ENCODE measurements at regions not wholly inside any gene's neighbourhood (a gene's known extent, or its start where the extent isn't known, plus 50 kb on each side); places are given as distances from the start of the nearest gene placed in this dataset.
"Not testable (repeated sequence)": the region's sequence is repeated elsewhere in the genome, so short reads cannot be mapped to it uniquely, and the experiment has no call there.

- H3K36me3 ChIP-seq (ENCODE audit: control insufficient read depth, insufficient read depth, low read length, severe bottlenecking) = no peaks in the 10 kb centered on the region
- no peak overlapping the region for H3K4me3 ChIP-seq (ENCODE audit: low read length)
- no peaks in the 10 kb centered on the region for H3K9me3 ChIP-seq (ENCODE audit: control insufficient read depth, low read length)
- H3K27me3 ChIP-seq (replicated peaks; ENCODE audit: control insufficient read depth, insufficient read depth, low read length) = no peaks in the 10 kb centered on the region
- no peak overlapping the region for H3K9ac ChIP-seq (ENCODE audit: low read length)
- H3K4me1 ChIP-seq (ENCODE audit: control insufficient read depth, insufficient read depth, low read length) = no peaks in the 10 kb centered on the region
- no peak for DNase-seq (ENCODE audit: low read depth)
Observed at GRCh38 chr4:128542047-128542446, 254.4 kb upstream of the PGRMC2 start.

- no peak for DNase-seq (ENCODE audit: low read depth)
Observed at GRCh38 chr4:128540122-128540521, 252.5 kb upstream of the PGRMC2 start.

DNA sequence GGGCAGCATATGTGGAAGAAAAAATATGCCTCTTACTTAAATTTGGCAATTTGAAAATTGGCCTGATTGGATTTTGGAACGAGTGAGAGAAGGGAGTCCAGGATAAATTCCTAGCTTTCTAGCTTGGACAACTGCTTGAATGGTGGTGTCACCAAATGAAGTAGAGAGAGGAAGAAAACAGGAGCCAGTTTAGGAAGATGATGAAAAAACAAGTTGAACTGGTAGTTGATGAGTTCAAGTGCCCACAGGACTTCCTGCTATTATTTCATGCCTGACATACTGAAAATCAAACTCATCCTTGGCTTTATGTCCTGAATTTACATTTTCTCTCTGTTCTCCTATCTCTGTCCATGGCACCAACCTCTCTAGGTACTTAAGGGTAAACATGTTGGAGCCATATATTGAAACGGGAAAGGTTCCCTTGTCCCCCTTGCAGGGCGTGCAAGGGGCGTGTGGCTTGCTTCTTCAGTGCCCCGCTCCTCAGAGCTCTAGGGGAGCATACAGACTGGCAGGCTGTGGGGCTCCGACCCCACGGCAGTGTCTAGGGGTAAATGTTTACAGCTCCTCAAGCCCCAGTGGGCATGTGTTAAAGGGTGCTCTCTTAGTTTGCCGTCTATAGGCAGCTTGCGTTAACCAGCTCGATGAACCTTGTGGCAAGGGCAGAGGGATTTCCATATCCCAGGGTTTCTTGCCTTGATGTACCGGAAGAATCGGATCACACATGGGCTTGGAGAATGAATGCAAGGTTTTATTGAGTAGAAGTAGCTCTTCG, 250.7 kb upstream of the PGRMC2 start:
- H3K36me3 ChIP-seq (ENCODE audit: control insufficient read depth, insufficient read depth, low read length, severe bottlenecking) = no peaks in the 10 kb centered on the region
- no peak overlapping the region for H3K9ac ChIP-seq (ENCODE audit: low read length)
- no peak for DNase-seq (ENCODE audit: low read depth)
- no peaks in the 10 kb centered on the region for H3K4me1 ChIP-seq (ENCODE audit: control insufficient read depth, insufficient read depth, low read length)
- H3K9me3 ChIP-seq (ENCODE audit: control insufficient read depth, low read length) = no peaks in the 10 kb centered on the region
- no peak overlapping the region for H3K4me3 ChIP-seq (ENCODE audit: low read length)
- no peaks in the 10 kb centered on the region for H3K27me3 ChIP-seq (replicated peaks; ENCODE audit: control insufficient read depth, insufficient read depth, low read length)

More at GRCh38 chr4:128540122-128540521, 252.5 kb upstream of the PGRMC2 start:
- H3K9me3 ChIP-seq (ENCODE audit: control insufficient read depth, low read length) = no peaks in the 10 kb centered on the region
- no peak overlapping the region for H3K9ac ChIP-seq (ENCODE audit: low read length)
- H3K4me3 ChIP-seq (ENCODE audit: low read length) = no peak overlapping the region
- H3K27me3 ChIP-seq (replicated peaks; ENCODE audit: control insufficient read depth, insufficient read depth, low read length) = no peaks in the 10 kb centered on the region
- H3K4me1 ChIP-seq (ENCODE audit: control insufficient read depth, insufficient read depth, low read length) = no peaks in the 10 kb centered on the region
- H3K36me3 ChIP-seq (ENCODE audit: control insufficient read depth, insufficient read depth, low read length, severe bottlenecking) = no peaks in the 10 kb centered on the region

- no peak for DNase-seq (ENCODE audit: low read depth)
- no peak overlapping the region for H3K4me3 ChIP-seq (ENCODE audit: low read length)
- H3K9me3 ChIP-seq (ENCODE audit: control insufficient read depth, low read length) = no peaks in the 10 kb centered on the region
- H3K4me1 ChIP-seq (ENCODE audit: control insufficient read depth, insufficient read depth, low read length) = no peaks in the 10 kb centered on the region
- H3K27me3 ChIP-seq (replicated peaks; ENCODE audit: control insufficient read depth, insufficient read depth, low read length) = no peaks in the 10 kb centered on the region
- no peak overlapping the region for H3K9ac ChIP-seq (ENCODE audit: low read length)
- no peaks in the 10 kb centered on the region for H3K36me3 ChIP-seq (ENCODE audit: control insufficient read depth, insufficient read depth, low read length, severe bottlenecking)
Observed at GRCh38 chr4:128536746-128537145, 249.1 kb upstream of the PGRMC2 start.

DNA sequence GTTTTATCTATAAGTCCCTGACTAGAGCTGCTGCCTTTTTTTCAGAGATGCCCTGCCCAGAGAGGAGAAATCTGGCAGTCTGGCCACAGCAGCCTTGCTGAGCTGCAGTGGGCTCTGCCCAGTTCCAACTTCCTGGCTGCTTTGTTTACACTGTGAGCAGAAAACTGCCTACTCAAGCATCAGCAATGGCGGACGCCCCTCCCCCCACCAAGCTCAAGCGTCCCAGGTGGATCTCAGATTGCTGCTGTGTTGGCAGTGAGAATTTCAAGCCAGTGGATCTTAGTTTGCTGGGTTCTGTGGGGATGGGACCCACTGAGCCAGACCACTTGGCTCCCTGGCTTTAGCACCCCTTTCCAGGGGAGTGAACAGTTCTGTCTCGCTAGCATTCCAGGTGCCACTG, 247.9 kb upstream of the PGRMC2 start:
- H3K9ac ChIP-seq (ENCODE audit: low read length); H3K27me3 ChIP-seq (replicated peaks; ENCODE audit: control insufficient read depth, insufficient read depth, low read length); H3K4me3 ChIP-seq (ENCODE audit: low read length); H3K9me3 ChIP-seq (ENCODE audit: control insufficient read depth, low read length); H3K4me1 ChIP-seq (ENCODE audit: control insufficient read depth, insufficient read depth, low read length); H3K36me3 ChIP-seq (ENCODE audit: control insufficient read depth, insufficient read depth, low read length, severe bottlenecking); DNase-seq (ENCODE audit: low read depth): not testable (repeated sequence)

- peaks cover 54% of the 10 kb centered on the region for H3K4me1 ChIP-seq (ENCODE audit: control insufficient read depth, insufficient read depth, low read length)
- H3K4me3 ChIP-seq (ENCODE audit: low read length) = peak overlapping the region; percentile 2
- peak overlapping the region; percentile 70 for H3K9ac ChIP-seq (ENCODE audit: low read length)
- no peaks in the 10 kb centered on the region for H3K36me3 ChIP-seq (ENCODE audit: control insufficient read depth, insufficient read depth, low read length, severe bottlenecking)
- DNase-seq (ENCODE audit: low read depth) = peak; percentile 91
- no peaks in the 10 kb centered on the region for H3K9me3 ChIP-seq (ENCODE audit: control insufficient read depth, low read length)
- no peaks in the 10 kb centered on the region for H3K27me3 ChIP-seq (replicated peaks; ENCODE audit: control insufficient read depth, insufficient read depth, low read length)
Observed at GRCh38 chr4:128528793-128529553, 241.4 kb upstream of the PGRMC2 start.

GRCh38 chr4:128527946-128528576, 240.4 kb upstream of the PGRMC2 start:
- DNase-seq (ENCODE audit: low read depth) = peak; percentile 15
- H3K27me3 ChIP-seq (replicated peaks; ENCODE audit: control insufficient read depth, insufficient read depth, low read length) = no peaks in the 10 kb centered on the region

GRCh38 chr4:128527351-128527750, 239.7 kb upstream of the PGRMC2 start:
- H3K4me3 ChIP-seq (ENCODE audit: low read length) = no peak overlapping the region
- H3K27me3 ChIP-seq (replicated peaks; ENCODE audit: control insufficient read depth, insufficient read depth, low read length) = no peaks in the 10 kb centered on the region
- peaks cover 56% of the 10 kb centered on the region for H3K4me1 ChIP-seq (ENCODE audit: control insufficient read depth, insufficient read depth, low read length)
- DNase-seq (ENCODE audit: low read depth) = peak; percentile 36
- no peaks in the 10 kb centered on the region for H3K9me3 ChIP-seq (ENCODE audit: control insufficient read depth, low read length)
- no peaks in the 10 kb centered on the region for H3K36me3 ChIP-seq (ENCODE audit: control insufficient read depth, insufficient read depth, low read length, severe bottlenecking)
- H3K9ac ChIP-seq (ENCODE audit: low read length) = peak overlapping the region; percentile 70

More at GRCh38 chr4:128527946-128528576, 240.4 kb upstream of the PGRMC2 start:
- peak overlapping the region; percentile 70 for H3K9ac ChIP-seq (ENCODE audit: low read length)
- no peaks in the 10 kb centered on the region for H3K9me3 ChIP-seq (ENCODE audit: control insufficient read depth, low read length)
- H3K4me1 ChIP-seq (ENCODE audit: control insufficient read depth, insufficient read depth, low read length) = peaks cover 56% of the 10 kb centered on the region
- no peaks in the 10 kb centered on the region for H3K36me3 ChIP-seq (ENCODE audit: control insufficient read depth, insufficient read depth, low read length, severe bottlenecking)
- no peak overlapping the region for H3K4me3 ChIP-seq (ENCODE audit: low read length)

DNA sequence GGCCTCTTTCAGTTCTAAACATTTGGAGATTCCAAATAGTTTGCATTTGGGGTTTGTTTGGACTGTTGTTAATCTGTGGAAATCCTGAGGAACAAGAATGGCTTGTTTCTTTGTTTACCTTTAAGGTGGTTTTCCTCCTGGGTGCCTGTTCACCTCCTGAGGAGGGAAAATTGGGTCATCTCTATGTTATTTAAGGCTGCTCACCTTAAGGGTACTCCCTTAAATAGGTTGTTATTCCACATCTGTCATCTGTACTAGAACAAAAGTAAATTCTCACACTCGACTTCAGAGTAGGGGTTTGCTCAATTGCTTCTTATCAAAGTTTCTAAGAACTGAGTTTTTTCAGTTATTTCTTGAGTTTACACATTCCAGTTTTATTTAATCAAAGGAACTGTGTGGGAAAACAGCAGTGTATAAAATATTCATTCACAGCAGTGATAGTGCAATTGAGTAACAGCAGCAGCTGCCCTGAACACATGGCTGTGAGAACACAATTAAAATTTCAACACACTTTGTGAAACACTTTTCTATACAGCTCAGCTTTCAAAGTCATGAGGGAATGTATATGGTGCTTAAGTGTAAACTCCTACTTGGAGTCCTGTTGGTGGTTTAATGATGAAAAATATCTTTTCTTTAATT, 238.5 kb upstream of the PGRMC2 start:
- H3K4me1 ChIP-seq (ENCODE audit: control insufficient read depth, insufficient read depth, low read length) = peaks cover 67% of the 10 kb centered on the region
- DNase-seq (ENCODE audit: low read depth) = peak; percentile 68
- H3K27me3 ChIP-seq (replicated peaks; ENCODE audit: control insufficient read depth, insufficient read depth, low read length) = no peaks in the 10 kb centered on the region
- H3K9me3 ChIP-seq (ENCODE audit: control insufficient read depth, low read length) = no peaks in the 10 kb centered on the region
- peak overlapping the region; percentile 1 for H3K4me3 ChIP-seq (ENCODE audit: low read length)
- peak overlapping the region; percentile 64 for H3K9ac ChIP-seq (ENCODE audit: low read length)
- no peaks in the 10 kb centered on the region for H3K36me3 ChIP-seq (ENCODE audit: control insufficient read depth, insufficient read depth, low read length, severe bottlenecking)

DNA sequence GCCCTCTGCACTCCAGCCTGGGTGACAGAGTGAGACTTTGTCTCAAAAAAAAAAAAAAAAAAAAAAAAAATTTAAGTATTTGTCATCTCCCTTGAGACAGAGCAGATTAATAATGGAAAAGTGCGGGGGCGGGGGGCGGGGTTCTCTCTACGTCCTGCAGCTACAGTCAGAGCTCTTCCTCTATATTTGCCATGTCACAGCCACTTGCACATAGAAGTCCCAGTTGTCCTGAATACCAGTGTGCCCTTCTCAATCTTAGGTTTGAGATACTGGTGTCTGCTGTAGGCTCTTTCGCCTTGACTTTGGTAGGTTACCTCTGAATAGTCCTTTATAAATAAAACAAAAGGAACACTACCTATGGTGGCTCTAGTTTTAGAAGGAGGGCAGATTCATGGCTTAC, 237.8 kb upstream of the PGRMC2 start:
- H3K4me3 ChIP-seq (ENCODE audit: low read length) = peak overlapping the region; percentile 1
- no peaks in the 10 kb centered on the region for H3K27me3 ChIP-seq (replicated peaks; ENCODE audit: control insufficient read depth, insufficient read depth, low read length)
- no peaks in the 10 kb centered on the region for H3K36me3 ChIP-seq (ENCODE audit: control insufficient read depth, insufficient read depth, low read length, severe bottlenecking)
- H3K9ac ChIP-seq (ENCODE audit: low read length) = peak overlapping the region; percentile 64
- no peaks in the 10 kb centered on the region for H3K9me3 ChIP-seq (ENCODE audit: control insufficient read depth, low read length)
- peaks cover 70% of the 10 kb centered on the region for H3K4me1 ChIP-seq (ENCODE audit: control insufficient read depth, insufficient read depth, low read length)
- DNase-seq (ENCODE audit: low read depth) = no peak

GRCh38 chr4:128524311-128524710, 236.7 kb upstream of the PGRMC2 start:
- peak; percentile 76 for DNase-seq (ENCODE audit: low read depth)
- Histone ChIP-seq H3K9me3 (ENCODE audit: control insufficient read depth, low read length) (no peaks in the 10 kb centered on the region), H3K27me3 (replicated peaks; ENCODE audit: control insufficient read depth, insufficient read depth, low read length) (no peaks in the 10 kb centered on the region), H3K4me3 (ENCODE audit: low read length) (no peak overlapping the region), H3K4me1 (ENCODE audit: control insufficient read depth, insufficient read depth, low read length) (peaks cover 72% of the 10 kb centered on the region), H3K36me3 (ENCODE audit: control insufficient read depth, insufficient read depth, low read length, severe bottlenecking) (no peaks in the 10 kb centered on the region), H3K9ac (ENCODE audit: low read length) (peak overlapping the region; percentile 81)

Measured in adipocyte (in vitro differentiated cells).